HEK293 (cell line): ENCODE measurements at regions not wholly inside any gene's neighbourhood (a gene's known extent, or its start where the extent isn't known, plus 50 kb on each side); places are given as distances from the start of the nearest gene placed in this dataset.

ENCODE experiments used
- CTCF ChIA-PET: fragments of 350-600 bp; formaldehyde crosslinking; extraction: SDS; loops from one replicate; lab custom pipeline; 2021; ENCODE audit warnings: antibody characterized with exemption; lab: Yijun Ruan, JAX
- POLR2A ChIA-PET: fragments of 300-600 bp; formaldehyde crosslinking; extraction: SDS; loops from one replicate; lab custom pipeline; 2020; ENCODE audit warnings: antibody characterized with exemption, inconsistent platforms; lab: Yijun Ruan, JAX
- H3K27ac ChIP-seq: fragments of 200-500 bp; sonication (Bioruptor generic); 2 replicates; pipeline ENCODE4 v1.5.1; 2014; ENCODE audit warnings: low read depth, low read length, control low read depth, inconsistent platforms; ENCODE audit errors: extremely low read depth
- H3K36me3 ChIP-seq, 2 experiments: fragments of 200-500 bp in 1 of 2; sonication (Bioruptor generic) in 1 of 2; 1 replicate in 1 of 2; 2 replicates in 1 of 2; pipeline ENCODE4 v1.5.1; 2014 to 2017; ENCODE audit warnings: inconsistent platforms in 2 of 2, low read length in 2 of 2; ENCODE audit not compliant: control insufficient read depth in 2 of 2, insufficient read depth in 1 of 2
- H3K4me1 ChIP-seq: fragments of 200-500 bp; sonication (Bioruptor generic); 2 replicates; pipeline ENCODE4 v1.5.1; 2014; ENCODE audit warnings: mild to moderate bottlenecking, low read length, inconsistent platforms; ENCODE audit not compliant: control insufficient read depth, insufficient read depth
- H3K4me3 ChIP-seq: 2 replicates; pipeline ENCODE4 v1.5.1; 2011; ENCODE audit warnings: low read depth, mild to moderate bottlenecking, control low read depth, low read length, moderate library complexity
- H3K9me3 ChIP-seq: fragments of 200-500 bp; sonication (Bioruptor generic); 2 replicates; pipeline ENCODE4 v1.5.1; 2014; ENCODE audit warnings: low read depth, low read length, inconsistent platforms; ENCODE audit not compliant: control insufficient read depth, insufficient read depth
- HIC1 ChIP-seq: fragments of 450-650 bp; formaldehyde crosslinking; IDR thresholded peaks from 2 replicates; pipeline ENCODE4 v1.5.1; 2016; ENCODE audit warnings: missing biosample characterization, missing genetic modification characterization
- KLF1 ChIP-seq: fragments of 450-650 bp; formaldehyde crosslinking; IDR thresholded peaks from 2 replicates; pipeline ENCODE4 v1.5.1; 2016; ENCODE audit warnings: missing biosample characterization, missing genetic modification characterization
- KLF16 ChIP-seq: fragments of 450-650 bp; formaldehyde crosslinking; IDR thresholded peaks from 2 replicates; pipeline ENCODE4 v1.5.1; 2017; ENCODE audit warnings: missing biosample characterization, missing genetic modification characterization
- KLF7 ChIP-seq: fragments of 450-650 bp; formaldehyde crosslinking; IDR thresholded peaks from 2 replicates; pipeline ENCODE4 v1.5.1; 2016; ENCODE audit warnings: missing biosample characterization, missing genetic modification characterization, borderline replicate concordance
- MEIS1 ChIP-seq: sonication (generic); formaldehyde crosslinking; IDR thresholded peaks from 2 replicates; pipeline ENCODE4 v1.8.1; 2022; ENCODE audit warnings: missing genetic modification reagents, mild to moderate bottlenecking, borderline replicate concordance
- OSR2 ChIP-seq: fragments of 450-650 bp; formaldehyde crosslinking; IDR thresholded peaks from 2 replicates; pipeline ENCODE4 v1.5.1; 2016; ENCODE audit warnings: missing biosample characterization, missing genetic modification characterization
- SALL2 ChIP-seq: fragments of 450-650 bp; formaldehyde crosslinking; IDR thresholded peaks from 2 replicates; pipeline ENCODE4 v1.5.0; 2017; ENCODE audit warnings: missing biosample characterization, mild to moderate bottlenecking, missing genetic modification characterization, borderline replicate concordance
- SETDB1 ChIP-seq: IDR thresholded peaks from one replicate; pipeline ENCODE4 v1.6.1; 2017; ENCODE audit warnings: mild to moderate bottlenecking, low read length, moderate library complexity, mixed read lengths; ENCODE audit not compliant: insufficient read length
- ZNF112 ChIP-seq: fragments of 450-650 bp; formaldehyde crosslinking; IDR thresholded peaks from 2 replicates; pipeline ENCODE4 v1.5.0; 2017; ENCODE audit warnings: missing biosample characterization, missing genetic modification characterization
- ZNF138 ChIP-seq: fragments of 450-650 bp; formaldehyde crosslinking; IDR thresholded peaks from 2 replicates; pipeline ENCODE4 v1.5.1; 2016; ENCODE audit warnings: missing biosample characterization, missing genetic modification characterization, borderline replicate concordance
- ZNF16 ChIP-seq: fragments of 450-650 bp; formaldehyde crosslinking; IDR thresholded peaks from 2 replicates; pipeline ENCODE4 v1.5.1; 2016; ENCODE audit warnings: low read depth, missing biosample characterization, missing genetic modification characterization
- ZNF211 ChIP-seq: fragments of 450-650 bp; formaldehyde crosslinking; IDR thresholded peaks from 2 replicates; pipeline ENCODE4 v1.5.1; 2016; ENCODE audit warnings: low read depth, missing biosample characterization, missing genetic modification characterization
- ZNF223 ChIP-seq: fragments of 450-650 bp; formaldehyde crosslinking; IDR thresholded peaks from 2 replicates; pipeline ENCODE4 v1.5.1; 2016; ENCODE audit warnings: missing biosample characterization, missing genetic modification characterization
- ZNF248 ChIP-seq: fragments of 450-650 bp; formaldehyde crosslinking; IDR thresholded peaks from 2 replicates; pipeline ENCODE4 v1.5.1; 2017; ENCODE audit warnings: missing biosample characterization, missing genetic modification characterization
- ZNF350 ChIP-seq: fragments of 450-650 bp; formaldehyde crosslinking; IDR thresholded peaks from 2 replicates; pipeline ENCODE4 v1.5.0; 2017; ENCODE audit warnings: missing biosample characterization, mild to moderate bottlenecking, missing genetic modification characterization
- ZNF426 ChIP-seq: fragments of 450-650 bp; formaldehyde crosslinking; IDR thresholded peaks from 2 replicates; pipeline ENCODE4 v1.5.1; 2017; ENCODE audit warnings: missing biosample characterization, missing genetic modification characterization, mild to moderate bottlenecking, inconsistent platforms, moderate library complexity
- ZNF48 ChIP-seq: fragments of 450-650 bp; formaldehyde crosslinking; IDR thresholded peaks from 2 replicates; pipeline ENCODE4 v1.5.1; 2016; ENCODE audit warnings: missing biosample characterization, missing genetic modification characterization
- ZNF514 ChIP-seq: fragments of 450-650 bp; formaldehyde crosslinking; IDR thresholded peaks from 2 replicates; pipeline ENCODE4 v1.5.1; 2016; ENCODE audit warnings: missing biosample characterization, missing genetic modification characterization
- ZNF544 ChIP-seq: fragments of 450-650 bp; formaldehyde crosslinking; IDR thresholded peaks from 2 replicates; pipeline ENCODE4 v1.5.0; 2017; ENCODE audit warnings: missing biosample characterization, missing genetic modification characterization
- ZNF549 ChIP-seq: fragments of 450-650 bp; IDR thresholded peaks from 2 replicates; pipeline ENCODE4 v1.5.1; 2018; ENCODE audit warnings: missing biosample characterization, missing genetic modification characterization, mild to moderate bottlenecking, inconsistent platforms, moderate library complexity
- ZNF558 ChIP-seq: fragments of 450-650 bp; formaldehyde crosslinking; IDR thresholded peaks from 2 replicates; pipeline ENCODE4 v1.5.1; 2016; ENCODE audit warnings: missing biosample characterization, missing genetic modification characterization
- ZNF560 ChIP-seq: fragments of 450-650 bp; formaldehyde crosslinking; IDR thresholded peaks from 2 replicates; pipeline ENCODE4 v1.5.1; 2017; ENCODE audit warnings: missing biosample characterization, missing genetic modification characterization, borderline replicate concordance
- ZNF639 ChIP-seq: fragments of 450-650 bp; formaldehyde crosslinking; IDR thresholded peaks from 2 replicates; pipeline ENCODE4 v1.5.1; 2016; ENCODE audit warnings: missing biosample characterization, missing genetic modification characterization
- ZNF76 ChIP-seq: fragments of 450-650 bp; formaldehyde crosslinking; IDR thresholded peaks from 2 replicates; pipeline ENCODE4; 2016; ENCODE audit warnings: low read depth, missing biosample characterization, missing genetic modification characterization, borderline replicate concordance
- ZNF785 ChIP-seq: fragments of 450-650 bp; formaldehyde crosslinking; IDR thresholded peaks from 2 replicates; pipeline ENCODE4 v1.5.1; 2016; ENCODE audit warnings: missing biosample characterization, missing genetic modification characterization
- ZNF791 ChIP-seq: fragments of 450-650 bp; formaldehyde crosslinking; IDR thresholded peaks from 2 replicates; pipeline ENCODE4 v1.5.1; 2016; ENCODE audit warnings: missing biosample characterization, missing genetic modification characterization
- ZNF837 ChIP-seq: fragments of 450-650 bp; formaldehyde crosslinking; IDR thresholded peaks from 2 replicates; pipeline ENCODE4 v1.5.1; 2016; ENCODE audit warnings: missing biosample characterization, missing genetic modification characterization
- TF ChIP-seq, protein P1 (sequence below): fragments of 450-650 bp; formaldehyde crosslinking; IDR thresholded peaks from 2 replicates; pipeline ENCODE4 v1.5.1; 2016; ENCODE audit warnings: missing biosample characterization, missing genetic modification characterization, low read depth

GRCh38 chr14:87000081-87000480 lies 992.9 kb downstream of the GALC start:
- Histone ChIP-seq H3K4me3 (no peak overlapping the region), H3K36me3 (no peaks in the 10 kb centered on the region), H3K27ac (no peak overlapping the region), H3K9me3 (no peaks in the 10 kb centered on the region), H3K4me1 (no peaks in the 10 kb centered on the region)
- ChIA-PET CTCF (no interaction called here), POLR2A (no interaction called here)
- TF ChIP-seq ZNF223 (tag by site-specific recombination): no peak
- no peak for TF ChIP-seq ZNF791 (tag by site-specific recombination)
- no peak for TF ChIP-seq SETDB1
- no peak for TF ChIP-seq SALL2 (tag by site-specific recombination)

DNA sequence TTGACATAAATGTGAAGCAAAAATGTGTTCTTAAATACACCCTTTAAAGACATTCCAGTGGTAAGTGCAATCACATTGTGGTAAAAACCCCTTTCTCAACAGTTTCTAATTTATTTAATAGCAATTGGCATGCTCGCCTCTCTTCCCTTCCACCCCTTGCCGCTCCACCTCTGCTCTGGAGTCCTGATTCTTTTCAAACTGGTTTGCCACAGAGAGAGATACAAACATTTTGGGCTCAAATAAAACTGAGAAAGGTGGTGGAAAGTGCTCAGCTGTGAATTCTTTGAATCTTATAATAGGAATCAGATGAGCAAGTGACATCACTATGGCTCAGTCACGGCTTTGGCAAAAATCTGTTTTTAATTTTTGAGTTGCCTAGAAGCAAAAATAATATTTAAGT lies 993.9 kb downstream of the GALC start:
- no peaks in the 10 kb centered on the region for H3K4me1 ChIP-seq
- H3K9me3 ChIP-seq: no peaks in the 10 kb centered on the region
- no peaks in the 10 kb centered on the region for H3K36me3 ChIP-seq
- ChIA-PET CTCF (no interaction called here), POLR2A (no interaction called here)
- H3K4me3 ChIP-seq: no peak overlapping the region
- TF ChIP-seq ZNF544 (tag by site-specific recombination): no peak
- TF ChIP-seq ZNF112: no peak
- TF ChIP-seq ZNF76: no peak
- TF ChIP-seq ZNF558 (tag by site-specific recombination): no peak
- TF ChIP-seq ZNF837 (tag by site-specific recombination): no peak
- TF ChIP-seq, protein P1, sequence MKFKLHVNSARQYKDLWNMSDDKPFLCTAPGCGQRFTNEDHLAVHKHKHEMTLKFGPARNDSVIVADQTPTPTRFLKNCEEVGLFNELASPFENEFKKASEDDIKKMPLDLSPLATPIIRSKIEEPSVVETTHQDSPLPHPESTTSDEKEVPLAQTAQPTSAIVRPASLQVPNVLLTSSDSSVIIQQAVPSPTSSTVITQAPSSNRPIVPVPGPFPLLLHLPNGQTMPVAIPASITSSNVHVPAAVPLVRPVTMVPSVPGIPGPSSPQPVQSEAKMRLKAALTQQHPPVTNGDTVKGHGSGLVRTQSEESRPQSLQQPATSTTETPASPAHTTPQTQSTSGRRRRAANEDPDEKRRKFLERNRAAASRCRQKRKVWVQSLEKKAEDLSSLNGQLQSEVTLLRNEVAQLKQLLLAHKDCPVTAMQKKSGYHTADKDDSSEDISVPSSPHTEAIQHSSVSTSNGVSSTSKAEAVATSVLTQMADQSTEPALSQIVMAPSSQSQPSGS (tag by site-specific recombination): no peak
- TF ChIP-seq KLF16: no peak
- TF ChIP-seq ZNF514: no peak
- TF ChIP-seq ZNF350: no peak
- TF ChIP-seq KLF7 (tag by site-specific recombination): no peak
- no peak for TF ChIP-seq ZNF560 (tag by site-specific recombination)
- TF ChIP-seq MEIS1 (CRISPR knock-in tag): no peak
- TF ChIP-seq ZNF426 (tag by site-specific recombination): no peak
- H3K27ac ChIP-seq: no peak overlapping the region

DNA sequence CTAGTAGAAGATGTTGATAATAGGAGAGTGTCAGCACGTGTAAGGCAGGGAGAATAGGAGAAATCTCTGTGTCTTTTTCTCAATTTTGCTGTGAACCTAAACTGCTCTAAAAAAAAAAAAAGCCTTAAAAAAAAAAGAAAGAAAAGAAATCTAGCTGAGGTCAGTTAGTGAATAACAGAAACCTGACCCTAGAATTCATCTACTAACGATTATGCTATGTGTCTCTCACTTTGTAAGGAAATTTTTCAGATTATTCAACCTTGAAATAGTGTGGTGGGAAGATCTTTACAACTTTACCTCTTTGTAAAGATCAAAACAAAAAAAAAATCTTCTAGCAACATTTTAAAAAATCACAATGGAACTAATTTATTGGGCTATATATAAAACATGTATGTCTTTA lies 995.7 kb downstream of the GALC start:
- Histone ChIP-seq H3K4me1 (no peaks in the 10 kb centered on the region), H3K4me3 (no peak overlapping the region), H3K27ac (no peak overlapping the region), H3K36me3 (no peaks in the 10 kb centered on the region), H3K9me3 (no peaks in the 10 kb centered on the region)
- POLR2A ChIA-PET: no interaction called here
- no peak for TF ChIP-seq ZNF785
- CTCF ChIA-PET: no interaction called here

- ChIA-PET POLR2A (no interaction called here), CTCF (no interaction called here)
- Histone ChIP-seq H3K4me1 (no peaks in the 10 kb centered on the region), H3K9me3 (no peaks in the 10 kb centered on the region), H3K4me3 (no peak overlapping the region), H3K36me3 (no peaks in the 10 kb centered on the region), H3K27ac (no peak overlapping the region)
- TF ChIP-seq KLF1 (tag by site-specific recombination): no peak
- no peak for TF ChIP-seq SETDB1
- TF ChIP-seq HIC1 (tag by site-specific recombination): no peak
- TF ChIP-seq ZNF16 (tag by site-specific recombination): no peak
- no peak for TF ChIP-seq ZNF639 (tag by site-specific recombination)
- TF ChIP-seq ZNF248 (tag by site-specific recombination): no peak
- TF ChIP-seq ZNF211 (tag by site-specific recombination): no peak
- TF ChIP-seq ZNF549 (tag by site-specific recombination): no peak
- TF ChIP-seq OSR2 (tag by site-specific recombination): no peak
- no peak for TF ChIP-seq ZNF48 (tag by site-specific recombination)
- TF ChIP-seq ZNF138 (tag by site-specific recombination): no peak
Measured at GRCh38 chr14:86990396-86990795, 1002.6 kb downstream of the GALC start.
